Prostate gland (tissue), 2 donors: ENCODE measurements at regions not wholly inside any gene's neighbourhood (a gene's known extent, or its start where the extent isn't known, plus 50 kb on each side); places are given as distances from the start of the nearest gene placed in this dataset.

Experiments
- CTCF ChIP-seq, 4 experiments: fragments of 200-600 bp in 2 of 4; fragments of 450-650 bp in 2 of 4; sonication (generic) in 2 of 4; IDR thresholded peaks; 1 replicate in 3 of 4; 2 replicates in 1 of 4; pipeline ENCODE4 v1.5.1; 2016 to 2019; ENCODE audit warnings: antibody characterized with exemption in 4 of 4, mild to moderate bottlenecking in 2 of 4, moderate library complexity in 2 of 4
- POLR2A ChIP-seq: fragments of 450-650 bp; IDR thresholded peaks from one replicate; pipeline ENCODE4 v1.6.1; 2016; ENCODE audit warnings: antibody characterized with exemption, mild to moderate bottlenecking
- POLR2AphosphoS5 ChIP-seq: sonication (generic); formaldehyde crosslinking; IDR thresholded peaks from one replicate; pipeline ENCODE4 v1.6.1; 2017; ENCODE audit warnings: antibody characterized with exemption

GRCh38 chr6:8679823-8680222 lies 244.5 kb upstream of the SLC35B3 start:
- no peak for TF ChIP-seq POLR2A
- no peak for TF ChIP-seq POLR2AphosphoS5
- TF ChIP-seq CTCF (IDR thresholded peaks at IDR 0.05): no peak
